Upper lobe of right lung (tissue), 1 donor: ENCODE measurements at regions not wholly inside any gene's neighbourhood (a gene's known extent, or its start where the extent isn't known, plus 50 kb on each side); places are given as distances from the start of the nearest gene placed in this dataset.

Experiments used
- ATAC-seq: fragments of 200-7000 bp; cut with Tn5 transposase; one replicate; pipeline ENCODE4 v1.9.1; 2020; ENCODE audit warnings: mild to moderate bottlenecking, moderate library complexity
- DNase-seq: peaks from one replicate; pipeline ENCODE4 v3.0.0-alpha.2; 2020
- H3K27ac ChIP-seq: fragments of 200-600 bp; one replicate; pipeline ENCODE4 v1.8.0; 2022
- H3K27me3 ChIP-seq: fragments of 200-600 bp; one replicate; pipeline ENCODE4 v1.8.0; 2022; ENCODE audit warnings: mild to moderate bottlenecking
- H3K36me3 ChIP-seq: fragments of 200-600 bp; one replicate; pipeline ENCODE4 v1.8.0; 2022
- H3K4me1 ChIP-seq: fragments of 200-600 bp; one replicate; pipeline ENCODE4 v1.8.0; 2022
- H3K4me3 ChIP-seq: fragments of 200-600 bp; one replicate; pipeline ENCODE4 v1.8.0; 2022; ENCODE audit warnings: mild to moderate bottlenecking
- H3K9me3 ChIP-seq: fragments of 200-600 bp; one replicate; pipeline ENCODE4 v1.8.0; 2022
- intact Hi-C: fragments of 100-400 bp; cut with DNase I; formaldehyde crosslinking; loops from one replicate; pipeline ENCODE4 v1.11.0; 2022
- TF ChIP-seq, protein P1 (sequence below): fragments of 200-600 bp; IDR thresholded peaks from one replicate; pipeline ENCODE4 v1.8.0; 2022; ENCODE audit warnings: antibody characterized with exemption
- donor health status: DM: no; HTN: yes; CAD: no; lungs with severe emphysema.

DNA sequence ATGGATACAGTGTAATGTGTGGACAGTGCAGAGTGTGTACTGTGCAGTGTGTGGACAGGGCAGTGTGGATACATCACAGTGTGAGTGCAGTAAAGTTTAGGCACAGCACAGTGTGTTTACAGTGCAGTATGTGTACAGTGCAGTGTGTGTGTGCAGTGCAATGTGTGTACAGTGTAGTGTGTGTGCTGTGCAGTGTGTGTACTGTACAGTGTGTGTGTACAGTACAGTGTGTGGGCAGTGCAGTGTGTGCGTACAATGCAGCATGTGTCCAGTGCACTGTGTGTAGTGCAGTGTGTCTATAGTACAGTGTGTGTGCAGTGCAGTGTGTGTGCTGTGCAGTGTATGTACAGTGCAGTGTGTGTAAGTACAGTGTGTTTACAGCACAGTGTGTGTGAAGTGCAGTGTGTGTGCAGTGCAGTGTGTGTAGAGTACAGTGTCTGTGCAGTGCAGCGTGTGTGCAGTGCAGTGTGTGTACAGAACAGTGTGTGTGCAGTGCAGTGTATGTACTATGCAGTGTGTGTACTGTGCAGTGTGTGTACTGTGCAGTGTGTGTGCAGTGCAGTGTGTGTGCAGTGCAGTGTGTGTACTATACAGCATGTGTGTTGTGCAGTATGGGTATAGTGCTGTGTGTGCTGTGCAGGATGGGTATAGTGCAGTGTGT, 385.2 kb downstream of the KIF16B start:
- peak; percentile 40 for ATAC-seq
- Histone ChIP-seq H3K27me3 (no peaks in the 10 kb centered on the region), H3K4me1 (no peaks in the 10 kb centered on the region), H3K36me3 (no peaks in the 10 kb centered on the region), H3K4me3 (no peak overlapping the region), H3K27ac (no peak overlapping the region), H3K9me3 (no peaks in the 10 kb centered on the region)
- DNase-seq = no peak
- TF ChIP-seq, protein P1, sequence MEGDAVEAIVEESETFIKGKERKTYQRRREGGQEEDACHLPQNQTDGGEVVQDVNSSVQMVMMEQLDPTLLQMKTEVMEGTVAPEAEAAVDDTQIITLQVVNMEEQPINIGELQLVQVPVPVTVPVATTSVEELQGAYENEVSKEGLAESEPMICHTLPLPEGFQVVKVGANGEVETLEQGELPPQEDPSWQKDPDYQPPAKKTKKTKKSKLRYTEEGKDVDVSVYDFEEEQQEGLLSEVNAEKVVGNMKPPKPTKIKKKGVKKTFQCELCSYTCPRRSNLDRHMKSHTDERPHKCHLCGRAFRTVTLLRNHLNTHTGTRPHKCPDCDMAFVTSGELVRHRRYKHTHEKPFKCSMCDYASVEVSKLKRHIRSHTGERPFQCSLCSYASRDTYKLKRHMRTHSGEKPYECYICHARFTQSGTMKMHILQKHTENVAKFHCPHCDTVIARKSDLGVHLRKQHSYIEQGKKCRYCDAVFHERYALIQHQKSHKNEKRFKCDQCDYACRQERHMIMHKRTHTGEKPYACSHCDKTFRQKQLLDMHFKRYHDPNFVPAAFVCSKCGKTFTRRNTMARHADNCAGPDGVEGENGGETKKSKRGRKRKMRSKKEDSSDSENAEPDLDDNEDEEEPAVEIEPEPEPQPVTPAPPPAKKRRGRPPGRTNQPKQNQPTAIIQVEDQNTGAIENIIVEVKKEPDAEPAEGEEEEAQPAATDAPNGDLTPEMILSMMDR = no peak
- intact Hi-C loops = no loop called here

DNA sequence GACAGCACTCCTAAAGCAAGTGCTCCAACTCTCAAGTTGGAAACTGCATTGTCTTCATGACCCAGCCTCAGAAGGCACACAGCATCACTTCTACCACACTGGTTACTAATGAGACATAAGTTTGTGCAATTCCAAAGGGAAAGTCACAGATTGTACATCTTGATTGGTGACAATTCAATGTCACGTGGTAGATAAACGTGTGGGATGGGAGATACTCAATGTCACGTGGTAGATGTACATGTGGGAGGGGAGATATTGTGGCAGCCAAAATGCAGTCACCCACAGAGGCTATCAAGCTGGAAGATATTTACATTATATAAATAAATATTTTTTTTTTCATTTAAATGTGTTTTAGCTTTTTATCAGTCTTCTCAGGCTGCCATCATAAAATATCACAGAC, 393.3 kb downstream of the KIF16B start:
- intact Hi-C loops = no loop called here
- Histone ChIP-seq H3K27ac (no peak overlapping the region), H3K4me1 (no peaks in the 10 kb centered on the region), H3K9me3 (no peaks in the 10 kb centered on the region), H3K4me3 (no peak overlapping the region), H3K36me3 (no peaks in the 10 kb centered on the region), H3K27me3 (no peaks in the 10 kb centered on the region)
- DNase-seq = no peak
- TF ChIP-seq, protein P1 = no peak
- ATAC-seq = no peak

DNA sequence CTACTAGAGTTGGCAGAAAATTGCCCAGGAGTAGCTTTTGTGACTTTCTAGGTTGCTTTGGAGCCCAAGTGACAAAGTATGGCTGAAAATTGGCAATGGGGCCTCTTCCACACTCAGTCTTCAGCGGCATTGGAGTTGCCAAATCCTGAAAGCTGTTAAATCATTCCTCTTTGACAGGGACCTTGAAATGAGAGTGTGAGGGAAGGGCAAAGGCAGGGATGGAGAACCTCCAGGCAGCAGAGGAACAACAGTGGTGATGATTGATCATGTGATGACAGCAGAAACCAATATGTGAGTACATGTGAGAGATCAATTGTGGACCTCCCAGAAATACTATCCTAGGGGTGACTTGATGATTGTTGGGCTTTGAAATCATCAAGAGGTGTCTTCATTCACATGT, 393.9 kb downstream of the KIF16B start:
- Histone ChIP-seq H3K4me1 (no peaks in the 10 kb centered on the region), H3K4me3 (no peak overlapping the region), H3K36me3 (no peaks in the 10 kb centered on the region), H3K27ac (no peak overlapping the region), H3K9me3 (no peaks in the 10 kb centered on the region), H3K27me3 (no peaks in the 10 kb centered on the region)
- intact Hi-C loops = no loop called here
- ATAC-seq (no peak), DNase-seq (no peak)
- TF ChIP-seq, protein P1 = no peak

DNA sequence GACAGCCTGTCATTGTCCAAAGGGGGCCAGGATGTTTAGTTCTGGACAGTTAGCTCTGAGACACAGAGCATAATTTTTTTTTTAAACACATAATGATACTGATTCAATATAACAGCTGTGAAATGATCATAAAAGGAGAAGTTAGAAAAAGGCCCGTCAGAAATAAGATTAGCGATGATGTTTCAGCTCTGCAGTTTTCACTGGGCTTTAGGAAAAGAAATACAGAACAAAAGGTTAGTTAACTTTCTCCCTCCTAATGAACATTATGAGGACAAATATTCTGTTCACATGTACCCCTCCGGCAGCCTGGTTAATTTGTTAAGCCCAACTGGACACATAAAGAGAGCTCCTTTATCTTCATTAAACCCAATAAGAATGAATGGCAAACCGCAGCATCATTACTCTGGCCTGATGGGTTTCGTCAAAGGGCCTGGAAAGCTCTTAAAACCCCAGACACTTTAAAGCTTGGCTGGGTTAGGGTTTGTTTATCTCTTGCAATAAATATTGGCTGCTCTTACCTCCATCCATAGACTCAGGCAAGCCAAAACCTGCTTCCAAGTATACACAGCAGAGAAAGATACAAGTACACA, 394.6 kb downstream of the KIF16B start:
- ATAC-seq (no peak), DNase-seq (no peak)
- intact Hi-C loops = no loop called here
- Histone ChIP-seq H3K27me3 (no peaks in the 10 kb centered on the region), H3K27ac (no peak overlapping the region), H3K36me3 (no peaks in the 10 kb centered on the region), H3K4me1 (no peaks in the 10 kb centered on the region), H3K4me3 (no peak overlapping the region), H3K9me3 (no peaks in the 10 kb centered on the region)
- TF ChIP-seq, protein P1 = no peak

DNA sequence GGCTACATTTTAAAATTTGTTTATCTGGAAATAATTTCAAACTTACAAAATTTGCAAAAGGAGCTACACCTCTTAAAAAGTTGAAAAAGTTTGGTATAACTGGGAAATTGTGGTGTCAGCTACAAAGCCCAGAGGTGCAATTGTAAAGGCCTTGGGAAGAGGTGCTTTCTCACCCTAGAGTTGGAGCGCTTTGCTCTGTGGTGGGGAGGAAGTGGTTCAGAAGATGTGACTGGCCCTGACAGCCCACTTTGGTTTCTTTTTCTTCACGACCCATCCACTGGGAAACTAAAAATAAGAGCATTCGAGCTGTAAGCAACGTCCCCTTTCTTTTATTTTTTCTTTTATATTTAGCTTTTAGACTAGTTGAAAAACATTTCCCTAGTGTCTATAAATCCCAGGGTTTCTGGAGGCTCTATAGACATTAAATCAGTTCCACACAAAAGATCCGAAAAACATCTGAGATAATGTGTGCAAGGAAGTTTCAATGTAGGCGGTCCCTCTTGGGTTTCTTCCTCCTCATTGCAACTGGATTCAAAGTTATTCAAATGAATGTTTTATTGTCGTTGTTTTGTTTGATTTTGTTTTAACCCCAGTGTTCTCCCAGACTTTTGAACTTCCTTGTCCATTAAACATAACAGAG, 397.8 kb downstream of the KIF16B start:
- TF ChIP-seq, protein P1 = no peak
- Histone ChIP-seq H3K9me3 (no peaks in the 10 kb centered on the region), H3K4me3 (no peak overlapping the region), H3K36me3 (no peaks in the 10 kb centered on the region), H3K27ac (no peak overlapping the region), H3K27me3 (no peaks in the 10 kb centered on the region), H3K4me1 (no peaks in the 10 kb centered on the region)
- no peak for ATAC-seq
- intact Hi-C loops = no loop called here
- no peak for DNase-seq
